HepG2 (cell line): ENCODE measurements at regions not wholly inside any gene's neighbourhood (a gene's known extent, or its start where the extent isn't known, plus 50 kb on each side); places are given as distances from the start of the nearest gene placed in this dataset.

Experiments used
- ATAC-seq: fragments of 200-7000 bp; cut with Tn5 transposase; 3 replicates; pipeline ENCODE4 v1.9.1; 2020; ENCODE audit warnings: mild to moderate bottlenecking, moderate library complexity
- BruUV-seq: library from RNA; stranded (reverse); fragments of 400-500 nt; replicated peaks from 2 replicates; lab custom pipeline; 2021; lab: Mats Ljungman, UMichigan
- CTCF ChIA-PET: fragments of 300-600 bp; formaldehyde crosslinking; extraction: SDS; loops from one replicate; lab custom pipeline; 2021; ENCODE audit warnings: low total read pairs, inconsistent platforms, low intra/inter-chr PET ratio; lab: Yijun Ruan, JAX
- POLR2A ChIA-PET: fragments of 350-600 bp; sonication (Branson Sonifier 250); formaldehyde crosslinking; loops from one replicate; lab custom pipeline; 2020; ENCODE audit warnings: antibody characterized with exemption, inconsistent platforms; lab: Yijun Ruan, JAX
- DNase-seq: peaks from one replicate; pipeline ENCODE4 v3.0.0-alpha.2; 2015; ENCODE audit warnings: low spot score
- FAIRE-seq: peaks from 3 replicates; lab custom pipeline; 2011; peaks lifted over from hg19 to GRCh38; lab: Jason Lieb, UNC
- H2AFZ ChIP-seq: one replicate; pipeline ENCODE4 v1.6.1; 2011; ENCODE audit warnings: low read length, inconsistent platforms
- H3K27ac ChIP-seq: fragments of 300-600 bp; 3 replicates; pipeline ENCODE4 v1.8.0; 2011; ENCODE audit warnings: mixed run types, mild to moderate bottlenecking, mixed read lengths, low read length, inconsistent platforms; ENCODE audit not compliant: insufficient read depth; ENCODE audit errors: extremely low read length
- H3K27me3 ChIP-seq, 2 experiments: fragments of 200-600 bp in 1 of 2; 2 replicates in 1 of 2; 3 replicates in 1 of 2; pipeline versions ENCODE4 v1.6.0 to v1.8.0; 2011; ENCODE audit warnings: low read length in 2 of 2, mild to moderate bottlenecking in 2 of 2, moderate library complexity in 2 of 2, inconsistent platforms in 1 of 2; ENCODE audit not compliant: insufficient read depth in 2 of 2, control insufficient read depth in 1 of 2
- H3K36me3 ChIP-seq, 2 experiments: fragments of 200-600 bp in 1 of 2; replicated peaks in 1 of 2; 2 replicates in 1 of 2; 3 replicates in 1 of 2; pipeline versions ENCODE4 v1.5.1 to v1.8.0; 2011; ENCODE audit warnings: low read length in 2 of 2, inconsistent platforms in 1 of 2; ENCODE audit not compliant: insufficient read depth in 2 of 2, control insufficient read depth in 1 of 2
- H3K4me1 ChIP-seq: 2 replicates; pipeline ENCODE4 v1.5.1; 2012; ENCODE audit warnings: low read length, inconsistent platforms; ENCODE audit not compliant: insufficient read depth
- H3K4me2 ChIP-seq: 2 replicates; pipeline ENCODE4 v1.6.0; 2011; ENCODE audit warnings: low read depth, low read length, inconsistent platforms
- H3K4me3 ChIP-seq, 3 experiments: fragments of 200-600 bp in 1 of 3; sonication (generic), shearing (Covaris generic) in 1 of 3; replicated peaks in 1 of 3; 2 replicates each; pipeline ENCODE4 v1.5.1; 2011 to 2016; ENCODE audit warnings: low read length in 3 of 3, inconsistent platforms in 2 of 3, low read depth in 2 of 3, mild to moderate bottlenecking in 2 of 3, control low read depth in 1 of 3, mixed read lengths in 1 of 3; ENCODE audit not compliant: insufficient read depth in 1 of 3
- H3K79me2 ChIP-seq: one replicate; pipeline ENCODE4 v1.6.1; 2011; ENCODE audit warnings: low read length, inconsistent platforms; ENCODE audit not compliant: insufficient read depth
- H3K9ac ChIP-seq: 2 replicates; pipeline ENCODE4 v1.6.0; 2011; ENCODE audit warnings: mild to moderate bottlenecking, low read depth, low read length, inconsistent platforms; ENCODE audit not compliant: insufficient read depth
- H3K9me3 ChIP-seq: 2 replicates; pipeline ENCODE4 v1.5.1; 2012; ENCODE audit warnings: mild to moderate bottlenecking, low read length
- H4K20me1 ChIP-seq: 2 replicates; pipeline ENCODE4 v1.6.0; 2011; ENCODE audit warnings: inconsistent platforms, mild to moderate bottlenecking, low read length, moderate library complexity; ENCODE audit not compliant: insufficient read depth
- HNRNPL ChIP-seq: fragments of 200-400 bp; formaldehyde crosslinking; IDR thresholded peaks from 2 replicates; pipeline ENCODE4 v1.6.1; 2017; ENCODE audit warnings: mild to moderate bottlenecking, low read depth, low read length
- KAT8 ChIP-seq: IDR thresholded peaks from 2 replicates; pipeline ENCODE4 v1.6.1; 2016; ENCODE audit warnings: missing genetic modification reagents, missing compliant biosample characterization
- MED13 ChIP-seq: sonication (generic); formaldehyde crosslinking; IDR thresholded peaks from 2 replicates; pipeline ENCODE4 v1.5.0; 2020; ENCODE audit warnings: missing genetic modification reagents
- MED8 ChIP-seq: sonication (generic); formaldehyde crosslinking; IDR thresholded peaks from 2 replicates; pipeline ENCODE4 v1.8.1; 2023; ENCODE audit warnings: mild to moderate bottlenecking, missing genetic modification reagents; ENCODE audit not compliant: insufficient replicate concordance
- PAWR ChIP-seq: sonication (generic); formaldehyde crosslinking; IDR thresholded peaks from 2 replicates; pipeline ENCODE4 v1.4.0; 2020; ENCODE audit warnings: missing genetic modification reagents, mild to moderate bottlenecking, borderline replicate concordance
- ZKSCAN1 ChIP-seq: fragments of 150-350 bp; IDR thresholded peaks from 2 replicates; pipeline ENCODE4 v1.6.1; 2014; ENCODE audit warnings: low read length
- ZNF780A ChIP-seq: sonication (generic); formaldehyde crosslinking; IDR thresholded peaks from 2 replicates; pipeline ENCODE4 v1.8.0; 2022; ENCODE audit warnings: mild to moderate bottlenecking, missing genetic modification reagents, moderate library complexity
- ZSCAN12 ChIP-seq: sonication (generic); formaldehyde crosslinking; IDR thresholded peaks from 2 replicates; pipeline ENCODE4 v1.9.0; 2021; ENCODE audit warnings: mild to moderate bottlenecking, missing genetic modification reagents
- WGBS: methylation state at CpG from one replicate; pipeline ENCODE4 v1.1.6; 2017; ENCODE audit warnings: low lambda C conversion rate; 5-methylcytosine and 5-hydroxymethylcytosine counted together
- in situ Hi-C: cut with HindIII; loops from 2 replicates; pipeline ENCODE4 v1.10.0; 2017; ENCODE audit warnings: low pct_unique_long_range_greater_than_20kb; ENCODE audit not compliant: extremely low pct_ligation_motif_present
- intact Hi-C: fragments of 100-400 bp; cut with micrococcal nuclease; formaldehyde crosslinking; loops from one replicate; pipeline ENCODE4 v1.10.0; 2022; ENCODE audit not compliant: unreplicated experiment
- TF ChIP-seq, protein P1 (sequence below): IDR thresholded peaks from 2 replicates; pipeline ENCODE4 v1.6.1; 2016
- TF ChIP-seq, protein P2 (sequence below): sonication (generic); formaldehyde crosslinking; IDR thresholded peaks from 2 replicates; pipeline ENCODE4 v1.4.0; 2020; ENCODE audit warnings: mild to moderate bottlenecking, low read depth, missing genetic modification reagents
- TF ChIP-seq, protein P3 (sequence below): sonication (generic); IDR thresholded peaks from 2 replicates; pipeline ENCODE4 v1.6.1; 2016; ENCODE audit warnings: low read depth, borderline replicate concordance

DNA sequence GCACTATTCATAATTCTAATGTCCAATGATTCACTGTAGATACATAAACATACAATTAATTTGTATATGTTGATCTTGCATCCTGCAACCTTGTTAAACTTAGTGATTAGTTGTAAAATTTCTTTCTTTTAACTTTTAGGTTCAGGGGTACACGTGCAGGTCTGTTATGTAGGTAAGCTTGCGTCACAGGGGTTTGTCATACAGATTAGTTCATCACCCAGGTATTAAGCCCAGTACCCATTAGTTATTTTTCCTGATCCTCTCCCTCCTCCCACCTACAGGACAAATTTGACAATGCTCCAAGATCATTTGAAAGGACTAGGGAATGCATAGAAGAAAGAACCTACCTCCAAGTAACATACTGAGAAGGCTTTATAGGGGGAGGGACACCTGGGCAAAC is 290.1 kb downstream of the SRBD1 start:
- no peak overlapping the region for H3K27ac ChIP-seq
- no peak overlapping the region for H3K4me2 ChIP-seq
- ChIA-PET POLR2A (no interaction called here), CTCF (no interaction called here)
- DNase-seq (no peak), ATAC-seq (no peak)
- no peaks in the 10 kb centered on the region for H3K4me1 ChIP-seq
- H3K36me3 ChIP-seq = no peaks in the 10 kb centered on the region
- H3K9me3 ChIP-seq = peaks cover 9% of the 10 kb centered on the region; the same call in 1 of the 2 replicates
- no peaks in the 10 kb centered on the region for H4K20me1 ChIP-seq
- no peak overlapping the region for H3K4me3 ChIP-seq
- in situ Hi-C loops = no loop called here
- 36% methylated on average over 2 of the region's 2 CpGs for WGBS
- BruUV-seq = no TSS peak
- intact Hi-C loops = no loop called here
- H3K27me3 ChIP-seq = peaks cover 2 to 49% of the 10 kb centered on the region in 2 experiments; a peak in 3 of 5 replicates
- H2AFZ ChIP-seq = no peak overlapping the region
- no peak overlapping the region for H3K9ac ChIP-seq
- TF ChIP-seq KAT8 (CRISPR knock-in tag) = no peak
- no peak for TF ChIP-seq ZKSCAN1
- TF ChIP-seq MED13 (CRISPR knock-in tag) = no peak
- no peak for TF ChIP-seq MED8
- TF ChIP-seq, protein P1, sequence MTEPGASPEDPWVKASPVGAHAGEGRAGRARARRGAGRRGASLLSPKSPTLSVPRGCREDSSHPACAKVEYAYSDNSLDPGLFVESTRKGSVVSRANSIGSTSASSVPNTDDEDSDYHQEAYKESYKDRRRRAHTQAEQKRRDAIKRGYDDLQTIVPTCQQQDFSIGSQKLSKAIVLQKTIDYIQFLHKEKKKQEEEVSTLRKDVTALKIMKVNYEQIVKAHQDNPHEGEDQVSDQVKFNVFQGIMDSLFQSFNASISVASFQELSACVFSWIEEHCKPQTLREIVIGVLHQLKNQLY = no peak
- TF ChIP-seq, protein P2, sequence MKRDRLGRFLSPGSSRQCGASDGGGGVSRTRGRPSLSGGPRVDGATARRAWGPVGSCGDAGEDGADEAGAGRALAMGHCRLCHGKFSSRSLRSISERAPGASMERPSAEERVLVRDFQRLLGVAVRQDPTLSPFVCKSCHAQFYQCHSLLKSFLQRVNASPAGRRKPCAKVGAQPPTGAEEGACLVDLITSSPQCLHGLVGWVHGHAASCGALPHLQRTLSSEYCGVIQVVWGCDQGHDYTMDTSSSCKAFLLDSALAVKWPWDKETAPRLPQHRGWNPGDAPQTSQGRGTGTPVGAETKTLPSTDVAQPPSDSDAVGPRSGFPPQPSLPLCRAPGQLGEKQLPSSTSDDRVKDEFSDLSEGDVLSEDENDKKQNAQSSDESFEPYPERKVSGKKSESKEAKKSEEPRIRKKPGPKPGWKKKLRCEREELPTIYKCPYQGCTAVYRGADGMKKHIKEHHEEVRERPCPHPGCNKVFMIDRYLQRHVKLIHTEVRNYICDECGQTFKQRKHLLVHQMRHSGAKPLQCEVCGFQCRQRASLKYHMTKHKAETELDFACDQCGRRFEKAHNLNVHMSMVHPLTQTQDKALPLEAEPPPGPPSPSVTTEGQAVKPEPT (CRISPR knock-in tag) = no peak
- no peak for TF ChIP-seq HNRNPL
- no peak for TF ChIP-seq ZSCAN12 (CRISPR knock-in tag)
- TF ChIP-seq, protein P3, sequence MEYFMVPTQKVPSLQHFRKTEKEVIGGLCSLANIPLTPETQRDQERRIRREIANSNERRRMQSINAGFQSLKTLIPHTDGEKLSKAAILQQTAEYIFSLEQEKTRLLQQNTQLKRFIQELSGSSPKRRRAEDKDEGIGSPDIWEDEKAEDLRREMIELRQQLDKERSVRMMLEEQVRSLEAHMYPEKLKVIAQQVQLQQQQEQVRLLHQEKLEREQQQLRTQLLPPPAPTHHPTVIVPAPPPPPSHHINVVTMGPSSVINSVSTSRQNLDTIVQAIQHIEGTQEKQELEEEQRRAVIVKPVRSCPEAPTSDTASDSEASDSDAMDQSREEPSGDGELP = no peak
- TF ChIP-seq PAWR (CRISPR knock-in tag) = no peak
- TF ChIP-seq ZNF780A = no peak
- TF ChIP-seq, all 625 proteins: peak for 0
- no peaks in the 10 kb centered on the region for H3K79me2 ChIP-seq
- FAIRE-seq = no peak
